K562 (cell line): ENCODE measurements at regions not wholly inside any gene's neighbourhood (a gene's known extent, or its start where the extent isn't known, plus 50 kb on each side); places are given as distances from the start of the nearest gene placed in this dataset.

ENCODE experiments used
- ATAC-seq: fragments of 200-7000 bp; cut with Tn5 transposase; 3 replicates; pipeline ENCODE4 v1.9.1; 2020; ENCODE audit warnings: moderate library complexity
- BruUV-seq: library from RNA; stranded (reverse); fragments of 400-500 nt; replicated peaks from 2 replicates; lab custom pipeline; 2021; lab: Mats Ljungman, UMichigan
- CTCF ChIA-PET: fragments of 300-600 bp; formaldehyde crosslinking; extraction: SDS; loops from one replicate; lab custom pipeline; 2021; ENCODE audit warnings: low intra/inter-chr PET ratio; lab: Yijun Ruan, JAX
- POLR2A ChIA-PET: fragments of 300-600, 350-650 bp; sonication (Branson Sonifier 250); formaldehyde crosslinking; extraction: SDS; loops from one replicate; lab custom pipeline; 2021; ENCODE audit warnings: antibody characterized with exemption, inconsistent platforms; lab: Yijun Ruan, JAX
- DNase-seq, 4 experiments: peaks; one replicate each; pipeline versions ENCODE4 v3.0.0 to v3.0.0-alpha.2; 2011 to 2018; ENCODE audit warnings: low spot score in 3 of 4, mixed read lengths in 3 of 4; ENCODE audit errors: extremely low read depth in 1 of 4
- FAIRE-seq: peaks from 2 replicates; lab custom pipeline; 2011; peaks lifted over from hg19 to GRCh38; lab: Jason Lieb, UNC
- H2AFZ ChIP-seq: 2 replicates; pipeline ENCODE4 v1.6.0; 2011; ENCODE audit warnings: low read depth, low read length, control low read depth, inconsistent platforms
- H3K27ac ChIP-seq: fragments of 200-600 bp; 3 replicates; pipeline ENCODE4 v1.8.0; 2011; ENCODE audit warnings: low read depth, mild to moderate bottlenecking, control low read depth, inconsistent platforms, low read length, moderate library complexity, mixed read lengths; ENCODE audit errors: extremely low read depth
- H3K27me3 ChIP-seq, 2 experiments: fragments of 300-600 bp in 1 of 2; 2 replicates in 1 of 2; 3 replicates in 1 of 2; pipeline versions ENCODE4 v1.6.0 to v1.8.0; 2011; ENCODE audit warnings: inconsistent platforms in 2 of 2, low read length in 2 of 2, mild to moderate bottlenecking in 1 of 2, mixed read lengths in 1 of 2, moderate library complexity in 1 of 2; ENCODE audit not compliant: control insufficient read depth in 2 of 2, insufficient read depth in 2 of 2
- H3K36me3 ChIP-seq: fragments of 300-600 bp; 3 replicates; pipeline ENCODE4 v1.8.0; 2011; ENCODE audit warnings: mild to moderate bottlenecking, low read length, inconsistent platforms; ENCODE audit not compliant: control insufficient read depth, insufficient read depth
- H3K4me1 ChIP-seq, 2 experiments: fragments of 200-600 bp in 1 of 2; replicated peaks in 1 of 2; 2 replicates in 1 of 2; 3 replicates in 1 of 2; pipeline versions ENCODE4 v1.5.1 to v1.8.0; 2011; ENCODE audit warnings: inconsistent platforms in 2 of 2, low read length in 2 of 2, mild to moderate bottlenecking in 1 of 2, mixed read lengths in 1 of 2, moderate library complexity in 1 of 2; ENCODE audit not compliant: control insufficient read depth in 2 of 2, insufficient read depth in 2 of 2
- H3K4me2 ChIP-seq: 2 replicates; pipeline ENCODE4 v1.6.1; 2011; ENCODE audit warnings: low read length, control low read depth, inconsistent platforms, mixed read lengths; ENCODE audit not compliant: insufficient read depth
- H3K4me3 ChIP-seq: fragments of 200-600 bp; sonication (generic), shearing (Covaris generic); 2 replicates; pipeline ENCODE4 v1.5.1; 2016; ENCODE audit warnings: control low read depth, inconsistent platforms
- H3K79me2 ChIP-seq: fragments of 200-600 bp; 3 replicates; pipeline ENCODE4 v1.8.0; 2011; ENCODE audit warnings: low read length, inconsistent platforms; ENCODE audit not compliant: control insufficient read depth, insufficient read depth
- H3K9ac ChIP-seq, 2 experiments: 2 replicates each; pipeline versions ENCODE4 v1.6.0 to v1.6.1; 2011; ENCODE audit warnings: low read depth in 2 of 2, low read length in 2 of 2, control low read depth in 1 of 2, inconsistent platforms in 1 of 2, mild to moderate bottlenecking in 1 of 2, mixed read lengths in 1 of 2; ENCODE audit not compliant: insufficient read depth in 1 of 2
- H3K9me1 ChIP-seq: one replicate; pipeline ENCODE4 v1.6.0; 2011; ENCODE audit warnings: inconsistent platforms, mild to moderate bottlenecking, low read length, moderate library complexity; ENCODE audit not compliant: control insufficient read depth, insufficient read depth
- H3K9me3 ChIP-seq: replicated peaks from 2 replicates; pipeline ENCODE4 v1.5.1; 2011; ENCODE audit warnings: low read depth, low read length, inconsistent platforms; ENCODE audit not compliant: control insufficient read depth, insufficient read depth
- H4K20me1 ChIP-seq: replicated peaks from 2 replicates; pipeline ENCODE4 v1.6.1; 2011; ENCODE audit warnings: low read length, inconsistent platforms, mixed read lengths; ENCODE audit not compliant: control insufficient read depth, insufficient read depth
- CEBPG ChIP-seq, 3 experiments: fragments of 200-800 bp in 1 of 3; sonication (Bioruptor generic) in 1 of 3; sonication (generic) in 1 of 3; formaldehyde crosslinking in 1 of 3; IDR thresholded peaks in 2 of 3; conservative IDR thresholded peaks in 1 of 3; 2 replicates each; pipeline versions ENCODE4 v1.6.1 to v1.8.0; 2016 to 2022; ENCODE audit warnings: missing compliant biosample characterization in 2 of 3, missing genetic modification characterization in 2 of 3, mild to moderate bottlenecking in 1 of 3, missing genetic modification reagents in 1 of 3
- DACH1 ChIP-seq: fragments of 450-650 bp; IDR thresholded peaks from 2 replicates; pipeline ENCODE4 v1.6.1; 2018; ENCODE audit not compliant: partially characterized antibody
- ELK3 ChIP-seq: fragments of 450-650 bp; formaldehyde crosslinking; IDR thresholded peaks from 2 replicates; pipeline ENCODE4 v1.4.0; 2020; ENCODE audit warnings: mild to moderate bottlenecking
- GATAD2B ChIP-seq: fragments of 450-650 bp; IDR thresholded peaks from 2 replicates; pipeline ENCODE4 v1.6.1; 2017; ENCODE audit warnings: mild to moderate bottlenecking, borderline replicate concordance
- MBD2 ChIP-seq: sonication (generic); IDR thresholded peaks from 2 replicates; pipeline ENCODE4 v1.6.1; 2016; ENCODE audit warnings: low read depth, borderline replicate concordance
- MCM5 ChIP-seq: fragments of 450-650 bp; IDR thresholded peaks from 2 replicates; pipeline ENCODE4 v1.6.1; 2016; ENCODE audit warnings: low read depth
- MXD1 ChIP-seq: fragments of 250-450 bp; sonication (Bioruptor Pico); IDR thresholded peaks from 2 replicates; pipeline ENCODE4 v1.8.0; 2021; ENCODE audit warnings: borderline replicate concordance, mild to moderate bottlenecking, moderate library complexity; ENCODE audit not compliant: poor library complexity, severe bottlenecking
- NFE2L1 ChIP-seq: fragments of 450-650 bp; IDR thresholded peaks from 2 replicates; pipeline ENCODE4 v1.6.1; 2016; ENCODE audit warnings: missing genetic modification characterization, low read depth, mild to moderate bottlenecking, missing compliant biosample characterization, moderate library complexity, borderline replicate concordance
- NFRKB ChIP-seq: fragments of 450-650 bp; IDR thresholded peaks from 2 replicates; pipeline ENCODE4 v1.6.1; 2016; ENCODE audit warnings: low read depth
- SLC30A9 ChIP-seq: fragments of 250-450 bp; sonication (Bioruptor Pico); IDR thresholded peaks from 2 replicates; pipeline ENCODE4 v1.8.0; 2022; ENCODE audit warnings: mild to moderate bottlenecking, moderate library complexity
- TCF7 ChIP-seq: sonication (generic); IDR thresholded peaks from 2 replicates; pipeline ENCODE4 v1.6.1; 2016; ENCODE audit warnings: antibody characterized with exemption, borderline replicate concordance
- ZNF212 ChIP-seq: fragments of 450-650 bp; formaldehyde crosslinking; IDR thresholded peaks from 2 replicates; pipeline ENCODE4 v1.4.0; 2020; ENCODE audit warnings: mild to moderate bottlenecking
- WGBS: fragments of 100-300 bp; shearing (Covaris generic); methylation state at CpG from one replicate; pipeline ENCODE4 v1.1.6; 2016; ENCODE audit warnings: low coverage, mixed read lengths; ENCODE audit not compliant: insufficient coverage; ENCODE audit errors: missing lambda C conversion rate; 5-methylcytosine and 5-hydroxymethylcytosine counted together
- in situ Hi-C: fragments of 300-500 bp; cut with MboI; formaldehyde crosslinking; loops from 4 replicates; pipeline ENCODE4 v1.15.0; 2018; ENCODE audit warnings: inconsistent platforms, mixed read lengths
- intact Hi-C: fragments of 100-400 bp; cut with micrococcal nuclease; formaldehyde crosslinking; loops from 2 replicates; pipeline ENCODE4 v1.14.2; 2022
- TF ChIP-seq, protein P1 (sequence below), 2 experiments: fragments of 450-650 bp; formaldehyde crosslinking in 1 of 2; IDR thresholded peaks; 2 replicates each; pipeline versions ENCODE4 v1.4.0 to v1.6.1; 2014 to 2020; ENCODE audit warnings: mild to moderate bottlenecking in 2 of 2, borderline replicate concordance in 1 of 2, low read depth in 1 of 2

- no peaks in the 10 kb centered on the region for H4K20me1 ChIP-seq
- no peak for DNase-seq
- in situ Hi-C loops = no loop called here
- TF ChIP-seq TCF7 = no peak
- no peak for TF ChIP-seq SLC30A9 (CRISPR knock-in tag)
- TF ChIP-seq ZNF212 (CRISPR knock-in tag) = no peak
- no peak for TF ChIP-seq CEBPG (CRISPR knock-in tag; IDR thresholded peaks at IDR 0.05)
- TF ChIP-seq CEBPG (tag; conservative IDR thresholded peaks at IDR 0.05 in 1 of 2, IDR thresholded peaks at IDR 0.05 in 1 of 2) = no peak
- no peak for TF ChIP-seq NFRKB
- no peak for TF ChIP-seq ELK3 (CRISPR knock-in tag)
- TF ChIP-seq MXD1 = no peak
- TF ChIP-seq MBD2 = no peak
- no peak for TF ChIP-seq MCM5
- TF ChIP-seq, protein P1, sequence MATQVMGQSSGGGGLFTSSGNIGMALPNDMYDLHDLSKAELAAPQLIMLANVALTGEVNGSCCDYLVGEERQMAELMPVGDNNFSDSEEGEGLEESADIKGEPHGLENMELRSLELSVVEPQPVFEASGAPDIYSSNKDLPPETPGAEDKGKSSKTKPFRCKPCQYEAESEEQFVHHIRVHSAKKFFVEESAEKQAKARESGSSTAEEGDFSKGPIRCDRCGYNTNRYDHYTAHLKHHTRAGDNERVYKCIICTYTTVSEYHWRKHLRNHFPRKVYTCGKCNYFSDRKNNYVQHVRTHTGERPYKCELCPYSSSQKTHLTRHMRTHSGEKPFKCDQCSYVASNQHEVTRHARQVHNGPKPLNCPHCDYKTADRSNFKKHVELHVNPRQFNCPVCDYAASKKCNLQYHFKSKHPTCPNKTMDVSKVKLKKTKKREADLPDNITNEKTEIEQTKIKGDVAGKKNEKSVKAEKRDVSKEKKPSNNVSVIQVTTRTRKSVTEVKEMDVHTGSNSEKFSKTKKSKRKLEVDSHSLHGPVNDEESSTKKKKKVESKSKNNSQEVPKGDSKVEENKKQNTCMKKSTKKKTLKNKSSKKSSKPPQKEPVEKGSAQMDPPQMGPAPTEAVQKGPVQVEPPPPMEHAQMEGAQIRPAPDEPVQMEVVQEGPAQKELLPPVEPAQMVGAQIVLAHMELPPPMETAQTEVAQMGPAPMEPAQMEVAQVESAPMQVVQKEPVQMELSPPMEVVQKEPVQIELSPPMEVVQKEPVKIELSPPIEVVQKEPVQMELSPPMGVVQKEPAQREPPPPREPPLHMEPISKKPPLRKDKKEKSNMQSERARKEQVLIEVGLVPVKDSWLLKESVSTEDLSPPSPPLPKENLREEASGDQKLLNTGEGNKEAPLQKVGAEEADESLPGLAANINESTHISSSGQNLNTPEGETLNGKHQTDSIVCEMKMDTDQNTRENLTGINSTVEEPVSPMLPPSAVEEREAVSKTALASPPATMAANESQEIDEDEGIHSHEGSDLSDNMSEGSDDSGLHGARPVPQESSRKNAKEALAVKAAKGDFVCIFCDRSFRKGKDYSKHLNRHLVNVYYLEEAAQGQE (IDR thresholded peaks at IDR 0.05; ENCODE audit: borderline replicate concordance) = no peak
- TF ChIP-seq, protein P1 (CRISPR knock-in tag; IDR thresholded peaks at IDR 0.05; ENCODE audit: low read depth) = no peak
- TF ChIP-seq DACH1 = no peak
- no peak for TF ChIP-seq NFE2L1 (tag)
- TF ChIP-seq GATAD2B = no peak
Measured at GRCh38 chr1:73463873-73464272, 734.1 kb downstream of the LRRIQ3 start.

More at GRCh38 chr1:73463873-73464272, 734.1 kb downstream of the LRRIQ3 start:
- no peaks in the 10 kb centered on the region for H3K36me3 ChIP-seq
- ATAC-seq (no peak), FAIRE-seq (no peak)
- H3K9ac ChIP-seq = no peak overlapping the region
- no peak overlapping the region for H3K4me3 ChIP-seq
- no peak overlapping the region for H2AFZ ChIP-seq
- H3K4me1 ChIP-seq = no peaks in the 10 kb centered on the region
- POLR2A ChIA-PET = no interaction called here
- no peaks in the 10 kb centered on the region for H3K9me3 ChIP-seq
- no TSS peak for BruUV-seq
- no peaks in the 10 kb centered on the region for H3K9me1 ChIP-seq
- H3K27ac ChIP-seq = no peak overlapping the region
- intact Hi-C loops = no loop called here
- H3K27me3 ChIP-seq = no peaks in the 10 kb centered on the region
- H3K79me2 ChIP-seq = no peaks in the 10 kb centered on the region
- 4% methylated on average over 2 of the region's 2 CpGs for WGBS
- CTCF ChIA-PET = no interaction called here
- H3K4me2 ChIP-seq = no peak overlapping the region
